ENCODE measurements at regions not wholly inside any gene's neighbourhood (a gene's known extent, or its start where the extent isn't known, plus 50 kb on each side); places are given as distances from the start of the nearest gene placed in this dataset.

DNA sequence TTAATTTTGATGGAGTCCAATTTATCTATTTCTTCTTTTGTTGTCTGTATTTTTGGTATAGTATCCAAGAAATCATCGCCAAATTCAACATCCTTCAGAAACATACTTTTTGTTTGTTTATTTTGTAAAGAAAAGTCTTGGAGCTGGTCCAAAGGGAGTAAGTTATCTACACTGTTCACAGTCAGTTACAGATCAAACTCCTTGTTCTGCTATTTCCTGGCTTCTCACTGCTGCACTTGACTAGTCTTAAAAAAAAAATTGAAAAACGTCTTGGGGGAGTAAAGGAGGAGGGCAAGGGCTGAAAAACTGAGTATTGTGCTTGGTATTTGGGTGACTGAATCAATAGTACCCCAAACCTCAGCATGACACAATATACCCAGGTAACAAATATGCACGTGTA, 105.6 kb downstream of the NFKBIZ start:
- dilution Hi-C loops (cut with MboI; ENCODE audit: extremely low pct_ligation_motif_present, low sequenced_read_pairs), result no loop called here
- POLR2A ChIA-PET, result no interaction called here
- Histone ChIP-seq H3K79me2 (ENCODE audit: control insufficient read depth, insufficient read depth, low read length) (no peaks in the 10 kb centered on the region), H3K36me3 (ENCODE audit: control insufficient read depth in 2 of 2, extremely low read depth in 1 of 2, insufficient read depth in 2 of 2, low read length in 2 of 2) (no peaks in the 10 kb centered on the region), H3K4me1 (ENCODE audit: control insufficient read depth, extremely low read depth, insufficient read depth, low read length) (peaks cover 14% of the 10 kb centered on the region), H3K27ac (ENCODE audit: insufficient read depth, low read depth, low read length) (no peak overlapping the region), H3K4me3 (replicated peaks in 1 of 3; ENCODE audit: insufficient read depth in 1 of 3, low read depth in 1 of 3, low read length in 3 of 3) (no peak overlapping the region), H3K27me3 (ENCODE audit: control insufficient read depth in 2 of 2, insufficient read depth in 2 of 2, low read length in 2 of 2) (no peaks in the 10 kb centered on the region), H3K4me2 (ENCODE audit: insufficient read depth, low read length) (peak overlapping the region; percentile 16), H4K20me1 (replicated peaks; ENCODE audit: control insufficient read depth, extremely low read depth, insufficient read depth, low read length) (no peaks in the 10 kb centered on the region), H3K9ac (replicated peaks; ENCODE audit: extremely low read depth, insufficient read depth, low read length) (no peak overlapping the region), H2AFZ (ENCODE audit: low read depth, low read length) (no peak overlapping the region), H3K9me1 (replicated peaks; ENCODE audit: control insufficient read depth, extremely low read depth, insufficient read depth, low read length) (no peaks in the 10 kb centered on the region), H3K9me3 (replicated peaks; ENCODE audit: control insufficient read depth, insufficient read depth, low read length) (no peaks in the 10 kb centered on the region)
- TF ChIP-seq, protein P1, sequence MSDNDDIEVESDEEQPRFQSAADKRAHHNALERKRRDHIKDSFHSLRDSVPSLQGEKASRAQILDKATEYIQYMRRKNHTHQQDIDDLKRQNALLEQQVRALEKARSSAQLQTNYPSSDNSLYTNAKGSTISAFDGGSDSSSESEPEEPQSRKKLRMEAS (IDR thresholded peaks at IDR 0.05; ENCODE audit: insufficient read depth, insufficient read length), result no peak
- no peak for TF ChIP-seq POLR2AphosphoS5 (IDR thresholded peaks at IDR 0.05; ENCODE audit: insufficient read depth, low read depth, low read length)
- TF ChIP-seq, protein P2, sequence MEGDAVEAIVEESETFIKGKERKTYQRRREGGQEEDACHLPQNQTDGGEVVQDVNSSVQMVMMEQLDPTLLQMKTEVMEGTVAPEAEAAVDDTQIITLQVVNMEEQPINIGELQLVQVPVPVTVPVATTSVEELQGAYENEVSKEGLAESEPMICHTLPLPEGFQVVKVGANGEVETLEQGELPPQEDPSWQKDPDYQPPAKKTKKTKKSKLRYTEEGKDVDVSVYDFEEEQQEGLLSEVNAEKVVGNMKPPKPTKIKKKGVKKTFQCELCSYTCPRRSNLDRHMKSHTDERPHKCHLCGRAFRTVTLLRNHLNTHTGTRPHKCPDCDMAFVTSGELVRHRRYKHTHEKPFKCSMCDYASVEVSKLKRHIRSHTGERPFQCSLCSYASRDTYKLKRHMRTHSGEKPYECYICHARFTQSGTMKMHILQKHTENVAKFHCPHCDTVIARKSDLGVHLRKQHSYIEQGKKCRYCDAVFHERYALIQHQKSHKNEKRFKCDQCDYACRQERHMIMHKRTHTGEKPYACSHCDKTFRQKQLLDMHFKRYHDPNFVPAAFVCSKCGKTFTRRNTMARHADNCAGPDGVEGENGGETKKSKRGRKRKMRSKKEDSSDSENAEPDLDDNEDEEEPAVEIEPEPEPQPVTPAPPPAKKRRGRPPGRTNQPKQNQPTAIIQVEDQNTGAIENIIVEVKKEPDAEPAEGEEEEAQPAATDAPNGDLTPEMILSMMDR (IDR thresholded peaks at IDR 0.05; ENCODE audit: extremely low read depth in 1 of 2, insufficient read depth in 1 of 2, low read depth in 1 of 2, low read length in 2 of 2), result no peak
- no peak for TF ChIP-seq FOS (IDR thresholded peaks at IDR 0.05; ENCODE audit: borderline replicate concordance, insufficient read depth, low read length)
- peak; percentile 71 for DNase-seq (ENCODE audit: low read depth, low spot score)
- BruUV-seq (replicated peaks), result no TSS peak
- intact Hi-C loops (cut with micrococcal nuclease), result no loop called here
- CTCF ChIA-PET, result interaction anchor here (1.2 to 2.2 kb wide), 3 partner anchors 9 to 270 kb away, joined by 3 to 5 read pairs (median 5); no protein-coding TSS in a partner anchor
- peak; percentile 86 for FAIRE-seq

GRCh38 chr3:101962055-101962454, 112.7 kb downstream of the NFKBIZ start:
- intact Hi-C loops (cut with micrococcal nuclease) (no loop called here), dilution Hi-C loops (cut with MboI; ENCODE audit: extremely low pct_ligation_motif_present, low sequenced_read_pairs) (no loop called here)
- Histone ChIP-seq H3K9me3 (replicated peaks; ENCODE audit: control insufficient read depth, insufficient read depth, low read length) (no peaks in the 10 kb centered on the region), H4K20me1 (replicated peaks; ENCODE audit: control insufficient read depth, extremely low read depth, insufficient read depth, low read length) (no peaks in the 10 kb centered on the region), H3K9ac (replicated peaks; ENCODE audit: extremely low read depth, insufficient read depth, low read length) (no peak overlapping the region), H3K27me3 (ENCODE audit: control insufficient read depth in 2 of 2, insufficient read depth in 2 of 2, low read length in 2 of 2) (no peaks in the 10 kb centered on the region), H3K4me1 (ENCODE audit: control insufficient read depth, extremely low read depth, insufficient read depth, low read length) (no peaks in the 10 kb centered on the region), H3K4me2 (ENCODE audit: insufficient read depth, low read length) (no peak overlapping the region), H3K9me1 (replicated peaks; ENCODE audit: control insufficient read depth, extremely low read depth, insufficient read depth, low read length) (no peaks in the 10 kb centered on the region), H3K79me2 (ENCODE audit: control insufficient read depth, insufficient read depth, low read length) (no peaks in the 10 kb centered on the region), H3K4me3 (replicated peaks in 1 of 3; ENCODE audit: insufficient read depth in 1 of 3, low read depth in 1 of 3, low read length in 3 of 3) (no peak overlapping the region), H3K36me3 (ENCODE audit: control insufficient read depth in 2 of 2, extremely low read depth in 1 of 2, insufficient read depth in 2 of 2, low read length in 2 of 2) (no peaks in the 10 kb centered on the region), H3K27ac (ENCODE audit: insufficient read depth, low read depth, low read length) (no peak overlapping the region), H2AFZ (ENCODE audit: low read depth, low read length) (no peak overlapping the region)
- no peak for TF ChIP-seq JUN (IDR thresholded peaks at IDR 0.05; ENCODE audit: borderline replicate concordance, insufficient read depth, insufficient read length, low read depth)
- TF ChIP-seq POLR2A (IDR thresholded peaks at IDR 0.05; ENCODE audit: low read depth, low read length), result no peak
- no peak for TF ChIP-seq POLR2AphosphoS5 (IDR thresholded peaks at IDR 0.05; ENCODE audit: insufficient read depth, low read depth, low read length)
- no peak for TF ChIP-seq FOS (IDR thresholded peaks at IDR 0.05; ENCODE audit: borderline replicate concordance, insufficient read depth, low read length)
- TF ChIP-seq, protein P1 (IDR thresholded peaks at IDR 0.05; ENCODE audit: insufficient read depth, insufficient read length), result no peak
- TF ChIP-seq, protein P2 (IDR thresholded peaks at IDR 0.05; ENCODE audit: extremely low read depth in 1 of 2, insufficient read depth in 1 of 2, low read depth in 1 of 2, low read length in 2 of 2), result no peak
- TF ChIP-seq MYC (IDR thresholded peaks at IDR 0.05; ENCODE audit: low read depth, low read length), result no peak
- TF ChIP-seq GATA2 (IDR thresholded peaks at IDR 0.05; ENCODE audit: insufficient read depth, insufficient read length, low read depth, low read length), result no peak
- no peak for TF ChIP-seq EZH2 (IDR thresholded peaks at IDR 0.05; ENCODE audit: borderline replicate concordance, low read depth, low read length, severe bottlenecking)
- FAIRE-seq (no peak), DNase-seq (ENCODE audit: low read depth, low spot score) (no peak)
- BruUV-seq (replicated peaks), result no TSS peak
- CTCF ChIA-PET, result interaction anchor here (1.3 kb wide), 1 partner anchor 10 kb away, joined by 3 read pairs; no protein-coding TSS in a partner anchor
- POLR2A ChIA-PET, result no interaction called here
